ENCODE measurements at regions not wholly inside any gene's neighbourhood (a gene's known extent, or its start where the extent isn't known, plus 50 kb on each side); places are given as distances from the start of the nearest gene placed in this dataset.

DNA sequence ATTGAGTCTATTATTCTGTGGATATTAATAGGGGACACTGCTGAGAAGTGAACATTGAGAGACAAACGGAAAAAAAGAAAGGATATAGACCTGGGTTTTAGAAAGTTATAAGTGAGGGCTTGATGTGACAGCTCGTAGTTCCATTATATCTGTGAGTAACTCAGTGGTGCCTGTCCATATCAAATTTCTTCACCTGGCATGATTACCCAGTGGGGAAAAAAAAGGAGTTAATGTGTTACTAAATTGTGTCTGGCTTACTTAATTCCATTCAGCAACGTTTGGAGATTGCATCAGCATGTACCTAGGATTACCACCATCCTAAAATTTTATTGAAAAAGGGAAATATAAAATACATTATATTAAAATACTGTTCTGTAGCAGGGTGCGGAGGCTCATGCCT lies 1249.9 kb downstream of the SLC16A7 start:
- DNase-seq (ENCODE audit: low read depth): no peak
- no peak overlapping the region for H3K4me3 ChIP-seq (ENCODE audit: control insufficient read depth, low read depth, low read length)
- TF ChIP-seq, protein P1, sequence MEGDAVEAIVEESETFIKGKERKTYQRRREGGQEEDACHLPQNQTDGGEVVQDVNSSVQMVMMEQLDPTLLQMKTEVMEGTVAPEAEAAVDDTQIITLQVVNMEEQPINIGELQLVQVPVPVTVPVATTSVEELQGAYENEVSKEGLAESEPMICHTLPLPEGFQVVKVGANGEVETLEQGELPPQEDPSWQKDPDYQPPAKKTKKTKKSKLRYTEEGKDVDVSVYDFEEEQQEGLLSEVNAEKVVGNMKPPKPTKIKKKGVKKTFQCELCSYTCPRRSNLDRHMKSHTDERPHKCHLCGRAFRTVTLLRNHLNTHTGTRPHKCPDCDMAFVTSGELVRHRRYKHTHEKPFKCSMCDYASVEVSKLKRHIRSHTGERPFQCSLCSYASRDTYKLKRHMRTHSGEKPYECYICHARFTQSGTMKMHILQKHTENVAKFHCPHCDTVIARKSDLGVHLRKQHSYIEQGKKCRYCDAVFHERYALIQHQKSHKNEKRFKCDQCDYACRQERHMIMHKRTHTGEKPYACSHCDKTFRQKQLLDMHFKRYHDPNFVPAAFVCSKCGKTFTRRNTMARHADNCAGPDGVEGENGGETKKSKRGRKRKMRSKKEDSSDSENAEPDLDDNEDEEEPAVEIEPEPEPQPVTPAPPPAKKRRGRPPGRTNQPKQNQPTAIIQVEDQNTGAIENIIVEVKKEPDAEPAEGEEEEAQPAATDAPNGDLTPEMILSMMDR (conservative IDR thresholded peaks at IDR 0.05; ENCODE audit: control insufficient read depth, insufficient read depth, low read depth, low read length): no peak

GRCh38 chr12:60847281-60847680 lies 1251.5 kb downstream of the SLC16A7 start:
- H3K4me3 ChIP-seq (ENCODE audit: control insufficient read depth, low read depth, low read length): no peak overlapping the region
- no peak for DNase-seq (ENCODE audit: low read depth)
- TF ChIP-seq, protein P1 (conservative IDR thresholded peaks at IDR 0.05; ENCODE audit: control insufficient read depth, insufficient read depth, low read depth, low read length): no peak

DNA sequence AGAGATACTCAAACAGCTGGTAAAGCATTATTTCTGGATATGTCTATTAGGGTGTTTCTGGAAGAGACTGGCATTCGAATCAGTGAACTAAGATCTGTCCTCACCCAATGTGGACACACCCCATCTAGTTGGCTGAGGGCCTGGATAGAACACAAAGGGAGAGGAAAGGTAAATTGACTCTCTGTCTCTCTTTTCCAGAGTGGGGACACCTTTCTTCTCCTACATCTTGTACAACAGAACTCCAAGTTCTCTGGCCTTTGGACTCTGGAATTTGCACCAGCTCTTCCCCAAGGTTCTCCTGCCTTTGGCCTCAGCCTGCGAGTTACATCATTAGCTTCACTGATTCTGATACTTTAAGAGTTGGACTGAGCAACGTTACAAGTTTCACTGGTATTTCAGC lies 1253.9 kb downstream of the SLC16A7 start:
- TF ChIP-seq, protein P1 (conservative IDR thresholded peaks at IDR 0.05; ENCODE audit: control insufficient read depth, insufficient read depth, low read depth, low read length): no peak

DNA sequence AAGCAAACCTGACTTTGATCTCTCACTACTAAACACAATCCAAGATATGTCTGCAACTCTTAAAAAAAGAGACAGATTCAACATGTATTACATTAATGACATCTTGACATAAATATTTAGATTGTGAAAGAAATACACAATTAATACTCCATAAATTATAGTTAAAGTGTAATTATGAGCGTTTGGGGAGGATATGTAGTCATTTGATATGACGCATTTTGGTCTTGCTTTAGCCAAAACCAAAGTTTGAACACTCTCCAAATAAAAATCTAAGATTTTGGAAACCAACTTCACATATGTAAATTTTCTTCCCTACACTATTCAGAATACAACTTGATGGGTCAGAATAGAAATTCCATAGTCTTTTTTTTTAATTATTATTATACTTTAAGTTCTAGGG lies 1257.6 kb downstream of the SLC16A7 start:
- TF ChIP-seq, protein P1 (conservative IDR thresholded peaks at IDR 0.05; ENCODE audit: control insufficient read depth, insufficient read depth, low read depth, low read length): no peak
- H3K4me3 ChIP-seq (ENCODE audit: control insufficient read depth, low read depth, low read length): no peak overlapping the region
- DNase-seq (ENCODE audit: low read depth): no peak

More for the DNA sequence above, 1253.9 kb downstream of the SLC16A7 start:
- H3K4me3 ChIP-seq (ENCODE audit: control insufficient read depth, low read depth, low read length): no peak overlapping the region
- no peak for DNase-seq (ENCODE audit: low read depth)

DNA sequence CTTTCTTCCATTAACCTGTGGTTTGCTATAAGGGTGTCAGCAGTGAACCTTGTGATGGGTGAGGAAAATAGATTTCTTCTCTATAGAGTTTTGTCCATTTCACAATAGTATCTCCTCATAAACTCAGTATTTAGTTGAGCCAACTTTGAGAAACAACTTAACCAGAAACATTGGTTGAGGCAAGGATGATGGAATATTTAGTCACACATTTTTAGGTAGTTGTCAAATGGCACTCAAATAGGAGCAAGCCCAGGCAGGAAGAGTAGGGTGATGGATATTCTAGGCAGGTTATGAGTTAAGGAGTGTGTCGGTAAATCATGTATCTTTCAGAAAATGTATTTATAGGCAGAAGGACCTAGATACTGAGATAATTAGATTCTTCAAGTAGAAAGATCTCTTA lies 1267.6 kb downstream of the SLC16A7 start:
- TF ChIP-seq, protein P1 (conservative IDR thresholded peaks at IDR 0.05; ENCODE audit: control insufficient read depth, insufficient read depth, low read depth, low read length): no peak
- H3K4me3 ChIP-seq (ENCODE audit: control insufficient read depth, low read depth, low read length): no peak overlapping the region
- no peak for DNase-seq (ENCODE audit: low read depth)

DNA sequence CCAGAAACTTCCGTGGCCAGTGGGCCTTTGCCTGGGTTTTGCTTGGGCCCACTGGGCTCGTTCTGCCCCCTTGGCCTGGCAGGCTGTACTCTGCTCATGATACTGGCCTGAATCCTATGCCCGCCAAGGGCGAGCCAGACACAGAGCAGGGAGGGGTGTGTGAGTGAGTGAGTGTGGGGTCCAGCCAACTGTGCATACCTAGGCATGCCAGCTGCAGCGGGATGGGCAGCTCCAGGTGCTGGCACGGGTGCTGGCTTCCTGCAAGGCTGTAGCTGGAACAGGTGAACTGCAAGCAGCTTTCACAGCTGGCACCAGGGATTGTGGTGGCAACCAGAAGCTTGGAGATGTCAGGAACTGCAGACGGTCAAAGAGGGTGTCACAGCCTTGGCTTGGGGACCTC lies 1276.4 kb downstream of the SLC16A7 start:
- DNase-seq (ENCODE audit: low read depth): no peak
- TF ChIP-seq, protein P1 (conservative IDR thresholded peaks at IDR 0.05; ENCODE audit: control insufficient read depth, insufficient read depth, low read depth, low read length): no peak
- no peak overlapping the region for H3K4me3 ChIP-seq (ENCODE audit: control insufficient read depth, low read depth, low read length)

Measured in fibroblast of mammary gland (primary cell).